ENCODE measurements at regions not wholly inside any gene's neighbourhood (a gene's known extent, or its start where the extent isn't known, plus 50 kb on each side); places are given as distances from the start of the nearest gene placed in this dataset.
"Not testable (repeated sequence)": the region's sequence is repeated elsewhere in the genome, so short reads cannot be mapped to it uniquely, and the experiment has no call there.

DNA sequence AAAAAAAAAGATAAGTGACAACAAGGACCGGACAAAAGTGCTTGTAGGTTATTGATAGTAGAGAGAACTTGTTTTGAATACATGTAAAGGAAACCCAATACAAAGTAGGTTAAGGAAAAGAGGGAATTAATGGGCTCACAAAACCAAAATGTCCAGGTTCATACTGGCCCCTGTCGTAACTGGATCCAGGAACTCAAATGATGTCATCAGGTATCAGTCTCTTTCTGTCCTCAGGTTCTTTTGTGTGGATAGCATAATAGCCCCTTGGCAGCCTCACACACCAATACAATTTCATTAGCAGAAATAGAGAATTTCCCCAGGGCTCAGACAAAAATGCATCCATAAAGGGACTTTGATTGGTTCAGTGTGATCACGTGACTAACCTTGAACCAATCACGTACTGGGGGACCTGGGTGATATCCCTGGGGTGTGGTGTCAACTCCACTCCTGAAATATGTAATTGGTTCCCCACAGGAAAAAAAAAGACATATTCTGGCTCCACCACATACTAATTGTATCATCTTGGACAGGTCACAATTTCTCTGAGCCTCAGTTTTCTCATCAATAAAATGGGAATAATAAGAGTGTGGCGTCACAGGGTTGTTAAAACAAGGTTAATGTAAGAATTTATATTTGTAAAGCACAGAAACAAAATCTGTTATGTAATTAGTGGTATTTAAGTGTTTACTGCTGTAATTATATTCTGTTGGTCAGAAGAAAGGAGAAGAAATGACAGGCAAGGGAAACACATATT is 174.8 kb downstream of the PDGFRA start:
- H3K4me1 ChIP-seq (ENCODE audit: control insufficient read depth in 4 of 4, insufficient read depth in 4 of 4, low read length in 3 of 4), result no peaks in the 10 kb centered on the region
- no peaks in the 10 kb centered on the region for H3K36me3 ChIP-seq (ENCODE audit: control insufficient read depth in 4 of 4, insufficient read depth in 3 of 4, low read depth in 1 of 4, low read length in 3 of 4)
- H3K27ac ChIP-seq (ENCODE audit: low read depth in 1 of 2, low read length in 2 of 2), result no peak overlapping the region
- H3K9ac ChIP-seq (ENCODE audit: low read depth in 1 of 2, low read length in 2 of 2), result no peak overlapping the region
- H3K4me3 ChIP-seq (ENCODE audit: low read depth in 1 of 3, low read length in 3 of 3), result no peak overlapping the region
- 85% methylated on average over 5 of the region's 5 CpGs for WGBS
- DNase-seq (ENCODE audit: low spot score), result no peak
- H3K27me3 ChIP-seq (ENCODE audit: control insufficient read depth in 4 of 4, insufficient read depth in 4 of 4, low read length in 3 of 4), result no peaks in the 10 kb centered on the region
- TF ChIP-seq JUND (IDR thresholded peaks at IDR 0.05), result no peak
- no peak for TF ChIP-seq HNF4A (conservative IDR thresholded peaks at IDR 0.05)
- TF ChIP-seq, protein P1, sequence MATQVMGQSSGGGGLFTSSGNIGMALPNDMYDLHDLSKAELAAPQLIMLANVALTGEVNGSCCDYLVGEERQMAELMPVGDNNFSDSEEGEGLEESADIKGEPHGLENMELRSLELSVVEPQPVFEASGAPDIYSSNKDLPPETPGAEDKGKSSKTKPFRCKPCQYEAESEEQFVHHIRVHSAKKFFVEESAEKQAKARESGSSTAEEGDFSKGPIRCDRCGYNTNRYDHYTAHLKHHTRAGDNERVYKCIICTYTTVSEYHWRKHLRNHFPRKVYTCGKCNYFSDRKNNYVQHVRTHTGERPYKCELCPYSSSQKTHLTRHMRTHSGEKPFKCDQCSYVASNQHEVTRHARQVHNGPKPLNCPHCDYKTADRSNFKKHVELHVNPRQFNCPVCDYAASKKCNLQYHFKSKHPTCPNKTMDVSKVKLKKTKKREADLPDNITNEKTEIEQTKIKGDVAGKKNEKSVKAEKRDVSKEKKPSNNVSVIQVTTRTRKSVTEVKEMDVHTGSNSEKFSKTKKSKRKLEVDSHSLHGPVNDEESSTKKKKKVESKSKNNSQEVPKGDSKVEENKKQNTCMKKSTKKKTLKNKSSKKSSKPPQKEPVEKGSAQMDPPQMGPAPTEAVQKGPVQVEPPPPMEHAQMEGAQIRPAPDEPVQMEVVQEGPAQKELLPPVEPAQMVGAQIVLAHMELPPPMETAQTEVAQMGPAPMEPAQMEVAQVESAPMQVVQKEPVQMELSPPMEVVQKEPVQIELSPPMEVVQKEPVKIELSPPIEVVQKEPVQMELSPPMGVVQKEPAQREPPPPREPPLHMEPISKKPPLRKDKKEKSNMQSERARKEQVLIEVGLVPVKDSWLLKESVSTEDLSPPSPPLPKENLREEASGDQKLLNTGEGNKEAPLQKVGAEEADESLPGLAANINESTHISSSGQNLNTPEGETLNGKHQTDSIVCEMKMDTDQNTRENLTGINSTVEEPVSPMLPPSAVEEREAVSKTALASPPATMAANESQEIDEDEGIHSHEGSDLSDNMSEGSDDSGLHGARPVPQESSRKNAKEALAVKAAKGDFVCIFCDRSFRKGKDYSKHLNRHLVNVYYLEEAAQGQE (IDR thresholded peaks at IDR 0.05), result no peak
- TF ChIP-seq EGR1 (IDR thresholded peaks at IDR 0.05; ENCODE audit: low read depth in 2 of 2), result no peak
- TF ChIP-seq, protein P2, sequence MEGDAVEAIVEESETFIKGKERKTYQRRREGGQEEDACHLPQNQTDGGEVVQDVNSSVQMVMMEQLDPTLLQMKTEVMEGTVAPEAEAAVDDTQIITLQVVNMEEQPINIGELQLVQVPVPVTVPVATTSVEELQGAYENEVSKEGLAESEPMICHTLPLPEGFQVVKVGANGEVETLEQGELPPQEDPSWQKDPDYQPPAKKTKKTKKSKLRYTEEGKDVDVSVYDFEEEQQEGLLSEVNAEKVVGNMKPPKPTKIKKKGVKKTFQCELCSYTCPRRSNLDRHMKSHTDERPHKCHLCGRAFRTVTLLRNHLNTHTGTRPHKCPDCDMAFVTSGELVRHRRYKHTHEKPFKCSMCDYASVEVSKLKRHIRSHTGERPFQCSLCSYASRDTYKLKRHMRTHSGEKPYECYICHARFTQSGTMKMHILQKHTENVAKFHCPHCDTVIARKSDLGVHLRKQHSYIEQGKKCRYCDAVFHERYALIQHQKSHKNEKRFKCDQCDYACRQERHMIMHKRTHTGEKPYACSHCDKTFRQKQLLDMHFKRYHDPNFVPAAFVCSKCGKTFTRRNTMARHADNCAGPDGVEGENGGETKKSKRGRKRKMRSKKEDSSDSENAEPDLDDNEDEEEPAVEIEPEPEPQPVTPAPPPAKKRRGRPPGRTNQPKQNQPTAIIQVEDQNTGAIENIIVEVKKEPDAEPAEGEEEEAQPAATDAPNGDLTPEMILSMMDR (IDR thresholded peaks at IDR 0.05; ENCODE audit: low read depth, low read length, missing input control), result no peak
- no peak for TF ChIP-seq SP1 (IDR thresholded peaks at IDR 0.05)
- no peak for TF ChIP-seq RXRA (IDR thresholded peaks at IDR 0.05)
- no peak for TF ChIP-seq NR2F2 (IDR thresholded peaks at IDR 0.05)
- TF ChIP-seq, protein P3, sequence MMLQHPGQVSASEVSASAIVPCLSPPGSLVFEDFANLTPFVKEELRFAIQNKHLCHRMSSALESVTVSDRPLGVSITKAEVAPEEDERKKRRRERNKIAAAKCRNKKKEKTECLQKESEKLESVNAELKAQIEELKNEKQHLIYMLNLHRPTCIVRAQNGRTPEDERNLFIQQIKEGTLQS (IDR thresholded peaks at IDR 0.05), result no peak
- H3K9me3 ChIP-seq (ENCODE audit: control insufficient read depth in 4 of 4, low read length in 3 of 4), result no peaks in the 10 kb centered on the region

DNA sequence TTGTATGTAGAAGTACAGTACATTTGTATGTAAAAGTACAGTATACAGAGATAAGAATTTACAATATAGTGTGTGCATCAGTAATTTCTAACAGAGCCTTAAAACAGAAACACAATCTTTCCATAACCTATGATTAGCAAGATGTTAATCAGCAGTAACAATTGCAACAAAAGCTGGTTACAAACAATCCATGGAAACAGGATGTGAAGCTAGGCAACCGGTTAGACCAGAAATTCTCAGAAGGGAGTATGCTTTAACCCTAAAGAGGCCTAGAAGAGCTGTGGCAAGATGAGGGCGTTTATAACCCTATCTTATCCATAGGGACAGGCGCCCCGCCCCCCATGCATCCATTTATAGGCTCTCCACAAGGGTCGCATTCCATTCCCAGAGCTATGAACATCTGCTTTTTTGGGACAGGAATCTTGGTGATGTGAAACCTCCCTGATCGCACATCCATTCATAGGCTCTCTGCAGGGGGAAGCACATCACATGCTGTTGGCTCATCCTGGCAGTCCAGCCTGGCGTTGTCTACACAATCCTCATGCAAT is 180.3 kb downstream of the PDGFRA start:
- not testable (repeated sequence) for H3K9ac ChIP-seq (ENCODE audit: low read depth in 1 of 2, low read length in 2 of 2); H3K36me3 ChIP-seq (ENCODE audit: control insufficient read depth in 4 of 4, insufficient read depth in 3 of 4, low read depth in 1 of 4, low read length in 3 of 4); H3K4me3 ChIP-seq (ENCODE audit: low read depth in 1 of 3, low read length in 3 of 3); H3K9me3 ChIP-seq (ENCODE audit: control insufficient read depth in 4 of 4, low read length in 3 of 4); H3K27ac ChIP-seq (ENCODE audit: low read depth in 1 of 2, low read length in 2 of 2); H3K4me1 ChIP-seq (ENCODE audit: control insufficient read depth in 4 of 4, insufficient read depth in 4 of 4, low read length in 3 of 4); DNase-seq (ENCODE audit: low spot score); H3K27me3 ChIP-seq (ENCODE audit: control insufficient read depth in 4 of 4, insufficient read depth in 4 of 4, low read length in 3 of 4)
- WGBS, result 62% methylated on average over 7 of the region's 7 CpGs

DNA sequence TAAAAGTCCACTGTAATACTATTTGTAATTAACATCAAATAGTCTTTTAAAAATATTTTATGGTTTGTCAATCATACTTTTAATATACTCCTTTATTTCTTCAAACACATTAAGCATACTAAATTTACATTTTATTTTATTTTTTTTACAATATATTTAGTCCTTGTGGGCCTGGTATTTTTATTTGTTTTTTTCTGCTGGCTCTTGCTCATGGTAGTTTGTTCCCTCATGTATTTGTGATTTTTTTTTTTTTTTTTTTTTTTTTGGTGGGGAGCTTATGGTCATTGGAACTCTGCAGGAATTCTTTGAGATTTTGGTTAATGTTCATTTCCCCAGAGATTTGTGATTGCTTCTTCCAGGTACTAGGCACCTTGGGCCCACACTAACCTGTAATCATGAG is 185.5 kb downstream of the PDGFRA start:
- Histone ChIP-seq H3K9me3 (ENCODE audit: control insufficient read depth in 4 of 4, low read length in 3 of 4) (peaks cover 0 to 3% (median 0%) of the 10 kb centered on the region in 4 donors), H3K36me3 (ENCODE audit: control insufficient read depth in 4 of 4, insufficient read depth in 3 of 4, low read depth in 1 of 4, low read length in 3 of 4) (no peaks in the 10 kb centered on the region), H3K27ac (ENCODE audit: low read depth in 1 of 2, low read length in 2 of 2) (no peak overlapping the region), H3K27me3 (ENCODE audit: control insufficient read depth in 4 of 4, insufficient read depth in 4 of 4, low read length in 3 of 4) (no peaks in the 10 kb centered on the region), H3K4me3 (ENCODE audit: low read depth in 1 of 3, low read length in 3 of 3) (no peak overlapping the region), H3K9ac (ENCODE audit: low read depth in 1 of 2, low read length in 2 of 2) (no peak overlapping the region), H3K4me1 (ENCODE audit: control insufficient read depth in 4 of 4, insufficient read depth in 4 of 4, low read length in 3 of 4) (no peaks in the 10 kb centered on the region)
- TF ChIP-seq RAD21 (IDR thresholded peaks at IDR 0.05) (no peak), TAF1 (conservative IDR thresholded peaks at IDR 0.05) (no peak), YY1 (IDR thresholded peaks at IDR 0.05) (no peak)
- TF ChIP-seq, protein P3 (IDR thresholded peaks at IDR 0.05), result no peak
- TF ChIP-seq, protein P4, sequence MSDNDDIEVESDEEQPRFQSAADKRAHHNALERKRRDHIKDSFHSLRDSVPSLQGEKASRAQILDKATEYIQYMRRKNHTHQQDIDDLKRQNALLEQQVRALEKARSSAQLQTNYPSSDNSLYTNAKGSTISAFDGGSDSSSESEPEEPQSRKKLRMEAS (IDR thresholded peaks at IDR 0.05), result no peak
- TF ChIP-seq, protein P2 (IDR thresholded peaks at IDR 0.05; ENCODE audit: low read depth, low read length, missing input control), result no peak
- no peak for DNase-seq (ENCODE audit: low spot score)
